CD4-positive, alpha-beta T cell treated with Interferon alpha-2 for 1 hour (primary cell): ENCODE measurements at regions not wholly inside any gene's neighbourhood (a gene's known extent, or its start where the extent isn't known, plus 50 kb on each side); places are given as distances from the start of the nearest gene placed in this dataset.
"Not testable (repeated sequence)": the region's sequence is repeated elsewhere in the genome, so short reads cannot be mapped to it uniquely, and the experiment has no call there.

Source experiments
- DNase-seq, 2 donors: peaks; one replicate each; pipeline ENCODE4 v3.0.0-alpha.2; 2020 to 2022

DNA sequence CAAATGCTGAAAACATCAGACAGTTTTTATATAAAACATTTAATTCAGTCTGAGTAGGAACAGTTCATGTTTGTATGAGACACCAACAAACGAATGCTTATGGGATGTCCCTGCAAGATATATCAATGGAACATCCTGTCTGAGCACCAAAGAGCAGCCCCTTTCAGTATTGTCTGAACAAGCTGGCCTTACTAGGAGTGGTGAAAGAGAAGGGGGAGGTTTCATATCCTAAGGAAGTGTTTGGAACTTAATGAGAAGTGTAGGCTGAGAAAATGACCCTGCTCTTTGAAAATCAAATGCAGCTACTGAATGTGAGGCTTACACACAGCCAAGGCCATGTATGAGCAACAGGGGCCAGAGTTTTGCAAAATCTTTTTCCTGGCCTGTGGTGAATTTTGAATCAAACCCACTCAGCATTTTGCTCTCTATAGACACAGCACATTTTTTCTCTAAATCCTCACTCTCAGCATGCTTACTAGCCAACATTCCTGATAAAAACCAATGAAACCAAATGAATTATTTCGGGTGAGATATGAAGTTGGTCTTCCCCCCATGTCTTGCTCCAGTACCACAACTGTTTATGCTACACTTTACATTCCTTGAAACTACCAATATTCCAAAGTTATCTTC is 119.4 kb downstream of the LUZP4 start:
- DNase-seq, result no peak

DNA sequence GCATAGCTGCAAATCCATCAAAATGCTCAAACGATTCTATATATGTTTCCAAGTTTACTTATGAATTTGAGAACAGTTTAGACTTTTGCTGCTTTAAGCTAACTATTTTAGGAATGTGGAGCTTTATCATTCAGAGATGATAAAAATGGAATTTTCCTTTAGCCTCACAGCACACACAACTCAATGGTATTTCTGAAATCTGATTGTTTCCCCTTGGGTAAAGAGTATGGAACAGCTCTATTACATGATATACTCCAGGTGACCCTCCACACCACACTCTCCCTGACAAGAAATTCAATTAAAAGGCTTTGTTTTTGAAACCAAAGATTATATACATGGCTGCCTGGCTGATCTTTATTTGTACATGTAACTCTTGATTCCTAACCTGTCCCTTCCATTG is 120.0 kb downstream of the LUZP4 start:
- DNase-seq, result no peak

DNA sequence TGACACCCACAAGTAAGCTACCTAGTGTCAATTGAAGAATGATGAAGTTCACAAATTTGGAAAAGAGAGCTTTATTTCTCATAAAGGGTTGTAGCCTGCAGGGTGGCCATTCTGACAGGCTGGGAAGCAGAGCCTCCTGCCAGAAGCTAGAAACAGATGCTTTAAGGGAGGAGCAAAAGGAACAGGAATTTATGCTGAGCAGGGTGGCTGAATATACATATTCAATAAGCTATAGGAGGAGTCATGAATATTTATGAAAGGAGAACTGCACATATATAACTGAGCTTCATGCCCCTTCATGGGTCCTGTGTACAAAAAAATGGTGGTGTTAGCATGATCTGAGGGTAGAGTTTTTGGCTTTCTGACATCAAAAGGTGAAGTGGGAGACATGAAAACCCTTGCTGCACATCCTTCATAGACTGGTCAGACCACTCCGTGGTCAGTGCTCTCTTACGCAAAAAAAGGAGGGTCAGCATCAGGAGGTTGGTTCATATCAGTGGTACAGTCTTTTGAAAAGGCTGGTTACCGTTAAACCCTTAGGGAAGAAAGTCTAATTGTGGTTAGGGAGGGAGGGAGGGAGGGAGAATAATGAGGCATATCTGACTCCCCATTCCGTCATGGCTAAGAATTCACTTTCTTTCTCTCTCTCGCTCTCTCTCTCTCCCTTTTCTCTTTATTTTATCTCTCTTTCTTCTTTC is 121.4 kb downstream of the LUZP4 start:
- no peak for DNase-seq

DNA sequence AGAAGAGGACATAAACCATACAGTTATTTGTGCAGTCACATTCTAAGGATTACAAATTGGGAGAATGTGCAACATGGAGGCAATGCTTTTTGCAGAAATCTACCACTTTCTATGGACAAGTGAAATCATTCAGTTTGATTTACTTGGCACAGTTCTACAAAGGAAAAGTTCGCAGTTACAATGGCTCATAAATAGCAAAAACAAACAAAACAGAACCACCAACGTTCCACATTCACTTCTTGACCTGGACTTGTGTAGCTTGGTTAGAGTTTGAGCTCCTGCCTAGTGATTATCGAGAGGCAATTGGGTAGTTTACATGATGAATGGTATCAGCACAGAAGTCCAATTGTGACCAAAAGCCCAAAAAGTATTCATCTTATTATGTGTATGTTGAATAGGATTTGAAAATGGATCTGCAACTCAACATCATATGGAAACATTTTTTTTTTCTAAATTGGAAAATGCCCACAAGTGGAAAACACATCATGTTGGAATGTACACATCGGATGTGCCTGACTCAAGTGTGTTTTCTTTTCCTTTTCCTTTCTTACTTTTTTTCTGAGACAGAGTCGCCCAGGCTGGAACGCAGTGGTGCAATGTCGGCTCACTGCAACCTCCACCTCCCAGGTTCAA is 123.8 kb downstream of the LUZP4 start:
- DNase-seq, result no peak

DNA sequence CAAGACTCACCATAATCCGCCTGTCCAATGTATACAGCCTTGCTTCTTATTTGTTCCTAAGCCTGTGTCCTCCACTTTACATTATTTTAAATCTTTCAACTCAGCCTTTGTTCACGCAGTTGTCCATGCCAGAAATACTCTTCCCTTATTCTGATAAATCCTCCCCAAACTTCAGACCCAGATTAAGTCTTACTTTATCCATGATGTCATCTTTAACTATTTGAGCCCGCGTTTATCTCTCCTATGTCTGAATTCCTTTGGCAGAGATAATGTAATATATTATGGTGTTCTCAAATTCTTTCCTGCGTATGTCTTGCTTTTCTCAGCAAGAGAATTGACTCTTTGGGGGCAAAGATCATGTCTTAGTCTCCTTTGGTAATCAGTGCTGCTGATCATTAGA is 129.6 kb downstream of the LUZP4 start:
- DNase-seq, result no peak

DNA sequence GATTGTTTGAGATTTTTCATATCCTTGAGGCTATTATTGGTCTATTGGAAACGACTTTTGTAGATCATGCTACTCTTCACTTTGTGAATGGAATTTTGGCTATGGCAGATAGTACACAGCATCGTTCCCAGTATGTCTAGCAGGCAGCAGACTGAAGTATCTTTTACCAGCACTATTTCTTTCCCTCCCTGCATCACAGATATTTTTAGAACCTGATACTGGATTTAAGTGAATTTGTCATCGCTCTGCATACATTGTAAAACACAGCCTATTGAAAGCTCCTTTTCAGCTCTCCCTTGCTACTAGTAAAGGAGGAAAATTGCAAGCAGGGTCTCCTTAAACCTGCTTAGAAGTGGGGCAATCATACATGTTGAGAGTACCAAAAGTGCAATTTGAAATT is 133.6 kb downstream of the LUZP4 start:
- DNase-seq, result no peak

DNA sequence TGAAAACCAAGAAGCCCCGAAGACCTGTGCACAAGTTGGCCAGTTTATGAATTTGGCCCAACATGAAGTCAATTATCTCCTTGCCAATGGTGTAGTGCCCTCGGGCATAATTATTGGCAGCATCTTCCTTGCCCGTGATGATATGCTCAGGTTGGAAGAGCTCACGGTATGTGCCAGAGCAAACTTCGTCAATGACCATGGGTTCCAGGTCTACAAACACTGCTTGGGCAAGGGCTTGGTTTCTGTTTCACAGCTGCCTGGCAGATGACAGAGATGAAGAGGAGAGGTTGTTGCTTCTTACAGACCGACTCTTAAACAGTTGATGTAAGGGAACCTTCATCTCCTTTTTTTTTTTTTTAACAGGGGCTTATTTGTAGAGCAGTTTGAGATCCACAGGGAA is 135.6 kb upstream of the PLS3 start:
- DNase-seq, result no peak

DNA sequence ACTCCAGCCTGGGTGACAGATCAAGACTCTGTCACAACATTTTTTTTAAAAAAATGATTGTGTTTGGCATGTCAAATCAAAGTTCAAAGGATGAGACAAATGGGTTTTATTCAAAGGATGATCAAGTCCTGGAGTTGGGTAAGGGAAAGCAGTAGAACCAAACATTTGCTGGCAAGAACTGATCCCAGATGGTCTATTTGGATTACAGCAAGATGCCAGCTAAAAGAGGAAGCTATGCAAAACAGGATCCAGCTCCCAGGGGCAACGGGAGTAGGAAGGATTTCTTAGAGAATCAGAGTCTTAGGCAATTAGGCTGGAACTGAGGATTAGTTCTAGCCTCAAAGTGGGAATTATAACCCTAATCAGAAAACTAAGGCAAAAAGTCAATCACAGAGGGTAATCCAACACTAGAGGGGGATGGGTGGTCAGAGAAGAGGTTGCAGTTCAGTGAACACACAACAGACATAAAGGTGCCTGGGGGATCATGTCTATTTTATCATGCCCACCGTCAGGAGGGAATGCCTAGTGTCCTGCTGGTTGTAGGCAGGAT is 133.0 kb upstream of the PLS3 start:
- DNase-seq, result no peak

DNA sequence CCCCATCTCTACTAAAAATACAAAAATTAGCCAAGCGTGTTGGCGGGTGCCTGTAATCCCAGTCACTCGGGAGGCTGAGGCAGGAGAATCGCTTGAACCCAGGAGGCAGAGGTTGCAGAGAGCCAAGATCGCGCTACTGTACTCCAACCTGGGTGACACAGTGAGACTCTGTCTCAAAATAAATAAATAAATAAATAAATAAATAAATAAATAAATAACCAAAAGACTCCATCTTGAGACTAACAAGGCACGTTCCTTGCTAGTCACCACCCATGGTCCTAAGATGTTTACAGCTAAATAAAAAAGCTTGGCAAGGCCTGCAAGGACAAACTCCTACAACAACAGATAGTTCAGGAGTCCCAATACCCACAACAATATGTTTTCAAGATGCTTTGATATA is 126.1 kb upstream of the PLS3 start:
- not testable (repeated sequence) for DNase-seq

DNA sequence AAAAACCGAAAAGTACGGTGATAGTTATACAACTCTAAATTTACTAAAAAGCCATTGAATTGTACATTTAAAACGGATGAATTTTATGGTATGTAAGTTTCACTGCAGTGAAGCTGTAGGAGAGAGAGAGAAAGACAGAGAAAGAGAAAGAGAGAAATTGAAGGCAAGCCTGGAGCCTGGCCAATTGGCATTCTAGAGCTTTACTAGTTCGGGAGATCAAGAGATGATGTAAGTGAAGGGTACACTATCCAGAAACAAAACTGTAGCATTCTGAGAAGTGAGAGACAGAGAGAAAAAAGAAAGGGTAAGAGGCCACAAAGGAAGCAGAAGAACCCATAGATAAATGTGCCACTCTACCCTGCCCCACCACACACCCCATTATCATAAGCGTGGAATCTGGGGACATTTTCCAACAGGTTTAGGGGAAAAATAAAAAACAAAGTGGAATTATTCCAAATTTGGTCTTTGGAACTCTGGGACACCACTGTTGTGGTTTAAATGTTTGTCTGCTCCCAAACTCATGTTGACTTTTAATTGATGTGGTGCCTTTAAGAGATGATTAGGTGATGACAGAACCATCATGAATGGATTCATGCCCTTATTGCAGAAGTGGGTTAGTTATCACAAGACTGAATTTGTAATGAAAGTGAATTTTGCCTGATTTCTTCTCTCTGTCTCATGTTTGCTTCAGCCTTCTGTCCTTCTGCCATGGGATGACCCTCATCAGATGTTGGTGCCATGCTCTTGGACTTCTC is 123.0 kb upstream of the PLS3 start:
- DNase-seq, result no peak

DNA sequence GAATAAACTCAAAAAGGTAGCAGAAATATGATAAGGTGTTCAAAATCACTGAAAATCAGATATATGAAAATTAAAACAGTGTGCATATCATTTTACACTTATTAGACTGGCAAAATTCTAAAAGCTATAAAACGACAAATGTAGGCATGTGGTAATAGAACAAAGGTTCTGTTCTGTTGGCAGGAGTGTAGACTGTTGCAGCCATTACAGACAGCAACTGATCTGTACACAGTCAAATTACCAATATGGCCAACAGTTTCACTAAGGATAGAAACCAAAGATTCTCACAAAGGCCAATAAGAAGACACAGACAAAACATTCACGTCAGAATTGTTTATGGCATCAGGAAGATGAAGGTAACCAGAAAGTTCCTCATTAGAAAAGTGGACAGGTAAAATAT is 112.8 kb upstream of the PLS3 start:
- DNase-seq, result no peak

DNA sequence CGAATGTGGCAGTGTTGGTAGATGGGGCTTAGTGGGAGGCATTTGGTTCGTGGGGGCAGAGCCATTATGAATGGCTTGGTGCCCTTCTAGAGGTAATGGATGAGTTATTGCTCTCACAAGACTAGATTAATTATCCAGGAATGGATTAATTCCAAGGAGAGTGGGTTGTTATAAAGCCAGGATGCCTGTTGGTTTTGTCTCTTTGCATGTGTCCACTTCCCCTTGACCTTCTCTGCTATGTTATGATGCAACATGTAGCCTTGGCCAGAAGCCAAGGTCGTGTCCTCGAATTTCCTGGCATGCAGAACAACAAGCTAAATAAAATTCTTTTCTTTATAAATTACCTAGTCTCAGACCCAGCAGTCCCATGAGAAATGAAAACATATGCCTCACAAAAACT is 111.2 kb upstream of the PLS3 start:
- peak in 1 of 2 donors; percentile 3 for DNase-seq

DNA sequence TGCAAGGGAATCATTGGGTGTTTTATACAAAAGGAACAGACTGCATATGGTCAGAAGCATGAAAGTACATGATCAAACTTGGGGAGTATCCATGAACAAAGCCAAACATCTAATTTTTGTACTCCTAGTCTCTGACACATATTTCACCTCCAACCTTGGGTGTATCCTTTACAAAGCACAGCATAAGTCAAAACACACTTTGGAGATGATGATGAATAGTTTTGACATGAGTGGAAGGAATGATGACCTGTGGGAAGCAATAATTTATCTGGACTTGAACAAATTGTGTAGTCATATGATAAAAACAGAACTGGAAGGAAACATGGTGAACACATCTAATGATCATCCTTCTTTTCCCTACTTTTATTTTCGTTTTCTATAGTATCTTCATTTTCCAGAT is 108.7 kb upstream of the PLS3 start:
- no peak for DNase-seq

DNA sequence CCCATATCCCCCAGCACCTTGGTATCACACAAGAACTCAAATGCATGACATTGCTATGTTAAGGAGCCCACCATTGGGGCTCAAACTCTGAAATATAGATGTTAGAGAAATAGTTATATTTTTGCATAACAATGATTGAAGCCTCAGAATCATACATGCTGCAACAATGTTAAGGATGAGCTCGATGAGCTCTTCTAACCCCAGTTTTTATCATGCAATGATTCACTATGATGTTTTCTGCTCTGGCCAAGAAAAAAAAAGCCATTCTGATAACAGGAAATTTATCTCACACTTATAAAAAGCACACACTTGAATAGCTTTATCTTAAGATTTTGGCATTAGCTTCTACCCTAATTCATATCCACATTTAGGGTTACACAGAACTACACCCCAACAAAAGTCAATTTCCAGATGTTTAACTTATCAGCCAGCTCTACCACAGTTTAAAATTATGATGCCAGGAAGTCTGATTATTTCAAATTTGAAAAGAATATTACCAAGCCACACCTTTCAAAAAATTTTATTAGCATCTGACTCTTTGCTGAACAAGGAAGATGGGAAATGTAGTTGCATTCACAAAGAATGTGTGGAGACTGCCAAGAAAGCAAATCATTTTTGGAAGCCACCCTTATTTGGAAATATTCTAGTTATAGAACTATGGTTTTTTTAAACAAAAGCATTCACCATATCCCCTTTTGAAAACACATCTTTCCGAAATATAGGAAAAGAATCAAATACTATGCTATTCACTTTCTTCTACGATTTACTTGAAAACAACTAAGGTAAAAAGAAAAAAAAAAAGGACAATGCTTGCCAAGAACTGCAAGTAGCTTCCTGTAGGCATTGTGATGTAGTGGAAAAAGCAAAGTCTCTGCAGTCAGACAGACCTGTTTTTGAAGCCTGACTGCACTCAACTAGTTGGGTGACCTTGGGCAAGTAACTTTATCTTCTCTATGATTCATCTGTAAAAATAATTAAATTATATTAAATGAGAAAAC is 100.8 kb upstream of the PLS3 start:
- no peak for DNase-seq

DNA sequence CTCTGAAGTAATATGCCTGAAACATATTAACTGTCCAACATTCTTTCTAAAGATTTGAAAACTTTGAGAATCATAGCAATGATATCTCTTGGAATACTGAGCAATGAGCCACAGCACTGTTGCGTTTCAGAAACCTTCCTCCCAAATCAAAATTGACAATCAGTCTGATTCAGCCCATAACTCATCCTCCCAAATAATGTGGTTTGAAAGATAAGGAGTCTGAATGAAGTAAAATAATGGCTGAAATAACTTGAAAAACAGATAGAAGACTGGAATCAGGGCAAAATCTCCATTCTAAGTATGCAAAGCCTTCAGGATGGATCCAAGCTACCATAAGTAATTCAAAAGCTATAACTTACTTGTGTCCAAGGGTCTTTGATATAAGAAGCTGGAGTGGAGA is 98.6 kb upstream of the PLS3 start:
- DNase-seq, result no peak

DNA sequence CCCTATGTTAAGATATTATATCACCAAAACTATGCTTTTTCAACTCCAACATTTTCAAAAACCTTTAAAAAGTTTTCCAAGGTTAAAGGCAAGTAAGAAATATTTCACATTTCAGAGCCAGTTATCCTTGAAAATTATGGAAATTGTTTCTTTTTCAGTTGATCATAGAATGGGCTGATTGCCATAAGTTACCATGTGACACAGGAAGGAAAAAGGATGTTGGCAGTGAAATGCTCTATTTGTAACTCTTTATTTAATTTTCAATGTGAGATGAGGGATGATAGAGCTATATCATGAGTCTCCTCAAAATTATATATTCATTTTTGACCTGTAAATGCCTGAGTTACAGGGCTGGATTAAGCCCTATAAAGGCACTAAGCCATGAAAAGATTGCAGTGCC is 93.0 kb upstream of the PLS3 start:
- no peak for DNase-seq

DNA sequence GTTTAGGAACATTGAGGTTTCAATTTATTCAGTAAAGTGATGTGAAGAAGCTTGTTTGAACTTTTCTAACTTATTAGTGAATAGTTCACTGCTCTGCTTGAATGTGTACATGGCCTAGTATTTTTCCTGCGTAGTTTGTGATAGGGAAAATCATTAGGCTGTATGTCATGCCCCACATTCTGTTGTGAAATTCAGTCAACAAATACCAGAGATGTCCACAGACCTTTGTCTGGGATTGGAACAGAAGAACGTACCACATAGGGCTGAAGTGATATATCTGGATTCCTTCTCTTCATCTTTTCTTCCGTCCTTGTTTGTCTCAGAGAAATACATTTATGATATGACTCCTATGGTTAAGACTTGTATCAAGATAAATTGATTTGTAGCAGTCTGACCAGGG is 88.8 kb upstream of the PLS3 start:
- no peak for DNase-seq

DNA sequence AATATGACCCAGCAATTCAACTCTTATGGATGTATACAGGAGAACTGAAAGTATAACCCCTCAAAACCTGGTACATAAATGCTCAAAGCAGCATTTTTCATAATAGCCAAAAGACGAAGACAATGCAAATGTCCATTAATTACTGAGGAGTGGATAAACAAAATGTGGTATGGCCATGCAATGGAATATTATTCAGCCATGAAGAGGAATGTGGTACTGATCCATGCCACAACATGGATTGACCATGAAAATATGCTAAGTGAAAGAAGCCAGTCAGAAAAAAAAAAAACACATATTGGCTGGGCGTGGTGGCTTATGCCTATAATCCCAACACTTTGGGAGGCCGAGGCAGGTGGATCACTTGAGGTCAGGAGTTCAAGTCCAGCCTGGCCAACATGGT is 74.5 kb upstream of the PLS3 start:
- no peak for DNase-seq

DNA sequence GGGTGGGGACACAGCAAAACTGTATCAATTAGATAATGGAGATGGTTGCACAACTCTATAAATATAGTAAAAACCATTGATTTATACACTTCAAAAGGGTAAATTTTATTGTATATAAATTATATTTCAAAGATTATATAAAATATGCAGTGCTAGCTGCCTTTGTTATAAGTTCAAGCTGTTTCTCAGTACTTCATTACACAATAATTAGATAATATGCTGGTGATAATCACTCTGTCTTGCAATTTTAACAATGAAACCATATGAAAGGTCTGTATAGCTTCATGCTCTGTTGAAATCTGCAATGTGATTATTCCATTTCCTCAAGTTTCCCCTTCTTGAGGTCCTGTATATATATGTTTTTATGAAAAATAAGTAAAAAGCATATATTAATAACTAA is 73.4 kb upstream of the PLS3 start:
- DNase-seq, result no peak

DNA sequence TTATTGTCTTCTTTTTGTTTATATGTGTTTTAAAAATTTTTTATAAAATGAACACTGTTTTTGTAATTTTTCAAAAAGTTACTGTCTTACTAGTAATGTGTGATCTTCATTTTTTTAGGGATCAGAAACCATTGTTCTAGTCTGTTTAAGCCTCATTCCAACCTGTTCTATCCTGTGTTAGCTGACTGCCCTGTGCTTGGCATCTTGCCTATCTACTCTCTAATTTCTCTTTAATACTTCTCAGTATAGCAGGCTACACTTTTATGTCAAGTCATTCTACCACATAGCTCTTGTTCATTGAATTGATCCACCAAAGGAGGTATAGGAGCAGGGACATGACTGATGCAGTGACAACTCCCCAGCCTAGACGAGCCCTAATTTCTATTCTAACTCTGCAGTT is 70.2 kb upstream of the PLS3 start:
- no peak for DNase-seq

DNA sequence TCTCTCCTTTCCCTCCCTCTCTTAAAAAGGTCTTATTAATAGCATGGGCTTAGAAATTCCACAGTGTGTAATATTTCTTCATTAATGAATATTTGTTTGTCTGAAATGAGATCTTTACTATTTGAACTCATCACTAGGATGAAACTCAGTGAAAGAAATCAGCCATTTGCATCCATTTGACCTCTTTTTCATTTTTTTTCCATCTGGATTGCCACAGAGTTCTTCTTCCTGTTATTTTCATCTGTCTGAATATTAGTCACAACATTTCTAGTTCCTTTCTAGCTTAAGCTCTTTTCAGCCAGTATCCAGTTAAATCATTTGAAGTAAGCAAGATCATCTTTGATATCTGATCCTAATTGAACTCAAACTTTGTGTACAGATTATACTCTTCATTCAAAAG is 69.2 kb upstream of the PLS3 start:
- no peak for DNase-seq

DNA sequence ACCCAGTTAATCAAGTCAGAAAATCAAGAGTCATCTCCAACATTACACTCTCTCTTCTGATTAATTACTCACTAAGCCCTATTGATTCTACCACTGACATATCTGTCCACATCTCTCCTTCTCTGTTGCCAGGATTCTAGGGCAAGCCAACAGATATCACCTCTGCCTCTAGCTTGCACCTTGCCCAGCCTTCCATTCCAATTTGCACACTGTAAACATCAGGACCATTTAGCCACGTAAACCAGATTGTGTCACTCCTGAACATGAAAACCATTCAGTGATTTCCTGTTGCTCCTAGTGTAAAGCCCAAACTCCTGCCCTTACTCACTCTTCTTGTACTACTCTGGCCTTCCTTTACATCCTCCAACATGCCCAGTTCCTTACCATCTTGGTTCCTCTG is 68.0 kb upstream of the PLS3 start:
- DNase-seq, result no peak
